ENCODE measurements at regions not wholly inside any gene's neighbourhood (a gene's known extent, or its start where the extent isn't known, plus 50 kb on each side); places are given as distances from the start of the nearest gene placed in this dataset.
"Not testable (repeated sequence)": the region's sequence is repeated elsewhere in the genome, so short reads cannot be mapped to it uniquely, and the experiment has no call there.

DNA sequence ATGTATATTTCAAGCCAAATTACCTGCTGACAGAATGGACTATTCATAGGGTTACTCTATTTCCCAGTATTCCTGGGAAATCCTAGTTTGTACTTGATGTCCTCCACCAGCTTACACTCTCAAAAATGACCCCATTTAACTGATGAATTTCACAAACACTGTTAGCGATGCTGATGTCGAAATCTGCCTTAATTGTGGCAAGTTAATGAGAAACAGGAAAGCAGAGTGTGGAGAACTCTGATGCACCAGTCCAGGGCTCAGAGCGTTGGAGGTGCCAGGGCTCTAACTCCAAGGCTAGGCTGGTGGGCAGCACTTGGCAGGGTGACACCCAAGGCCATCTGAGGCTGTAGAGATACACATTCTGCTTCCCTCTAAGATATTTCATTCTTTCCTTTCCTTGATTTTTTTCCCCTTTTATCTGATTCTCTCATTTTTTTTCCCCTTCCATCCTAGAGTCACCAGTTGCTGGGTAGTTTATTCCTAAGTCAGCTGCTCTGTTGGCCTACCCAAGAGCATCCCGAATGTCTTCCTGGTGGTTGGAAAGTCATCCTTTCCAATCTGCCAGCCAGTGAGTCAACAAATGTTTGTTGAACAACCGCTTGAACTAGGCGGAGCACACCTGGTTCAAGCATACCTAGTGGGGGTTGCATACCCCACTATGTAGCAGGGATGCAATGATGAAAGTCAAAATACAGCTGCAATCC lies 525.0 kb upstream of the NRP1 start:
- ATAC-seq (no peak), DNase-seq (no peak)
- no peaks in the 10 kb centered on the region for H3K27me3 ChIP-seq (ENCODE audit: insufficient read depth in 3 of 3, low read length in 2 of 3)
- H3K27ac ChIP-seq: no peak overlapping the region
- H3K4me1 ChIP-seq: no peaks in the 10 kb centered on the region
- WGBS, 3 donors: 90 to 91% (median 91%) methylated on average over 6 of the region's 6 CpGs
- no peak overlapping the region for H3K4me3 ChIP-seq
- TF ChIP-seq, protein P1, sequence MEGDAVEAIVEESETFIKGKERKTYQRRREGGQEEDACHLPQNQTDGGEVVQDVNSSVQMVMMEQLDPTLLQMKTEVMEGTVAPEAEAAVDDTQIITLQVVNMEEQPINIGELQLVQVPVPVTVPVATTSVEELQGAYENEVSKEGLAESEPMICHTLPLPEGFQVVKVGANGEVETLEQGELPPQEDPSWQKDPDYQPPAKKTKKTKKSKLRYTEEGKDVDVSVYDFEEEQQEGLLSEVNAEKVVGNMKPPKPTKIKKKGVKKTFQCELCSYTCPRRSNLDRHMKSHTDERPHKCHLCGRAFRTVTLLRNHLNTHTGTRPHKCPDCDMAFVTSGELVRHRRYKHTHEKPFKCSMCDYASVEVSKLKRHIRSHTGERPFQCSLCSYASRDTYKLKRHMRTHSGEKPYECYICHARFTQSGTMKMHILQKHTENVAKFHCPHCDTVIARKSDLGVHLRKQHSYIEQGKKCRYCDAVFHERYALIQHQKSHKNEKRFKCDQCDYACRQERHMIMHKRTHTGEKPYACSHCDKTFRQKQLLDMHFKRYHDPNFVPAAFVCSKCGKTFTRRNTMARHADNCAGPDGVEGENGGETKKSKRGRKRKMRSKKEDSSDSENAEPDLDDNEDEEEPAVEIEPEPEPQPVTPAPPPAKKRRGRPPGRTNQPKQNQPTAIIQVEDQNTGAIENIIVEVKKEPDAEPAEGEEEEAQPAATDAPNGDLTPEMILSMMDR (IDR thresholded peaks at IDR 0.05): no peak
- intact Hi-C loops (cut with DNase I): loop anchor here in 1 of 2 donors (5.0 kb wide), 1 partner anchor 207 kb away; no protein-coding TSS in a partner anchor
- no peaks in the 10 kb centered on the region for H3K9me3 ChIP-seq
- no peaks in the 10 kb centered on the region for H3K36me3 ChIP-seq (ENCODE audit: insufficient read depth in 1 of 2, low read depth in 1 of 2)

DNA sequence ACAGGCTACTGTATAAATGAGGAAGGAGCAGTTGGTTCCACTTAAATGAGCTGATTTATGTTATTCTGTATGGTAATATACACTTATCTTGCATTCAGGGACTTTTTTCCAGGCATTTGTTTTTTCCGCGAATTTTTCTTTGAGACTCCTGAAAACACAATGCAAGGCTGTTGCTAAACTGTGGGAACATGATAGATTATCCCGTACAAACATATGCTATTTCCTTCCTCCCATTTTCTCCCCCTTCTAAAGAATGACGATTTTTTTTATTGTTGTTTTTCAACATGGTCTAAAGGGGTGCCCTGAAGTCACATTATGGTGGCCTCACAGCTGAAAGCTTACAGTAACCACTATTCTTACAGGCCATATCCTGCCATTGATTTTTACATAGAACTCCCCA lies 523.9 kb upstream of the NRP1 start:
- Histone ChIP-seq H3K27ac (no peak overlapping the region), H3K4me1 (no peaks in the 10 kb centered on the region), H3K27me3 (ENCODE audit: insufficient read depth in 3 of 3, low read length in 2 of 3) (no peaks in the 10 kb centered on the region), H3K9me3 (no peaks in the 10 kb centered on the region), H3K4me3 (no peak overlapping the region), H3K36me3 (ENCODE audit: insufficient read depth in 1 of 2, low read depth in 1 of 2) (no peaks in the 10 kb centered on the region)
- intact Hi-C loops (cut with DNase I): loop anchor here in 1 of 2 donors (5.0 kb wide), 1 partner anchor 206 kb away; no protein-coding TSS in a partner anchor
- DNase-seq (no peak), ATAC-seq (no peak)
- WGBS, 3 donors: 67 to 71% (median 71%) methylated on average over 4 of the region's 4 CpGs
- TF ChIP-seq, protein P1 (IDR thresholded peaks at IDR 0.05): no peak

DNA sequence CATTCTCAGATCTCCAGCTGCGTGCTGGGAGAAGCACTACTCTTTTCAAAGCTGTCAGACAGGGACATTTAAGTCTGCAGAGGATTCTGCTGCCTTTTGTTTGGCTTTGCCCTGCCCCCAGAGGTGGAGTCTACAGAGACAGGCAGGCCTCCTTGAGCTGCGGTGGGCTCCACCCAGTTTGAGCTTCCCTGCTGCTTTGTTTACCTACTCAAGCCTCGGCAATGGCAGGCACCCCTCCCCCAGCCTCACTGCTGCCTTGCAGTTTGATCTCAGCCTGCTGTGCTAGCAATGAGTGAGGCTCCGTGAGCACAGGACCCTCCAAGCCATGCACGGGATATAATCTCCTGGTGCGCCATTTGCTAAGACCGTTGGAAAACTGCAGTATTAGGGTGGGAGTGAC lies 518.8 kb upstream of the NRP1 start:
- H3K36me3 ChIP-seq (ENCODE audit: insufficient read depth in 1 of 2, low read depth in 1 of 2); H3K4me3 ChIP-seq; H3K27ac ChIP-seq; intact Hi-C loops (cut with DNase I); H3K9me3 ChIP-seq; H3K27me3 ChIP-seq (ENCODE audit: insufficient read depth in 3 of 3, low read length in 2 of 3); H3K4me1 ChIP-seq; DNase-seq; ATAC-seq: not testable (repeated sequence)
- WGBS, 3 donors: 86 to 91% (median 90%) methylated on average over 7 of the region's 7 CpGs

DNA sequence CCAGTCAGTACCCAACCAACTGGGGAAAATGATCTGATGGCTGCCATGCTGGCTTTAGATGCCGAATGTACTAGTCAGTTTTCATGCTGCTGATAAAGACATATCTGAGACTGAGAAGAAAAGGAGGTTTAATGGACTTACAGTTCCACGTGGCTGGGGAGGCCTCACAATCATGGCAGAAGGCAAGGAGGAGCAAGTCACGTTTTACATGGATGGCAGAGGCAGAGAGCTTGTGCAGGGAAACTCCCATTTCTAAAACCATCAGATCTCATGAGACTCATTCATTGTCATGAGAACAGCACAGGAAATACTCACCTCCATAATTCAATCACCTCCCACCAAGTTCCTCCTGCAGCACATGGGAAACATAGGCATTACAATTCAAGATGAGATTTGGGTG lies 508.9 kb upstream of the NRP1 start:
- H3K27me3 ChIP-seq (ENCODE audit: insufficient read depth in 3 of 3, low read length in 2 of 3): no peaks in the 10 kb centered on the region
- 85 to 95% (median 88%) methylated on average over 3 of the region's 3 CpGs for WGBS, 3 donors
- H3K4me1 ChIP-seq: no peaks in the 10 kb centered on the region
- no peaks in the 10 kb centered on the region for H3K9me3 ChIP-seq
- intact Hi-C loops (cut with DNase I): no loop called here
- no peaks in the 10 kb centered on the region for H3K36me3 ChIP-seq (ENCODE audit: insufficient read depth in 1 of 2, low read depth in 1 of 2)
- TF ChIP-seq, protein P1 (IDR thresholded peaks at IDR 0.05): no peak
- ATAC-seq (no peak), DNase-seq (no peak)
- no peak overlapping the region for H3K4me3 ChIP-seq
- H3K27ac ChIP-seq: no peak overlapping the region

DNA sequence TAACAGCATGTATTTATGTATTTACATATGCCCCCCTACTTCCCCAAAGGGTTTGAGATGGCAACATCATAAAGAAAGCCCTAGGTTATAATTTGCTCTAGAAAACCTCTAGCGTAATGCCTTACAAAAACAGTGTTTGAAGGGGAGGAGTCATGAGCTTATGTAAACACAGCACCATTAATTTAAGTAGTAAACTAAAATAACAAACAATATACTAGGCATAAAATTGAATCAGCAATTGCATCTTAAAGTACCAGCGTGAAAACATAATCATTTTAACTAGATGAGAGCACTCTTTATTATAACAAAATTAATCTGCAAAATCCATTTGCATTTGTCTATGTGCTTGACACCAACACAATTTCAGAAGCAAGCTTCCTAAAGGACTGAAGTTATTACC lies 507.2 kb upstream of the NRP1 start:
- DNase-seq: no peak
- ATAC-seq: no peak
- H3K4me1 ChIP-seq: no peaks in the 10 kb centered on the region
- TF ChIP-seq, protein P1 (IDR thresholded peaks at IDR 0.05): no peak
- intact Hi-C loops (cut with DNase I): no loop called here
- no peak overlapping the region for H3K27ac ChIP-seq
- no peak overlapping the region for H3K4me3 ChIP-seq
- H3K9me3 ChIP-seq: no peaks in the 10 kb centered on the region
- no peaks in the 10 kb centered on the region for H3K27me3 ChIP-seq (ENCODE audit: insufficient read depth in 3 of 3, low read length in 2 of 3)
- WGBS, 3 donors: 86 to 94% (median 89%) methylated on average over 2 of the region's 2 CpGs
- no peaks in the 10 kb centered on the region for H3K36me3 ChIP-seq (ENCODE audit: insufficient read depth in 1 of 2, low read depth in 1 of 2)

Measured in psoas muscle (tissue), 7 donors.